ENCODE measurements at regions not wholly inside any gene's neighbourhood (a gene's known extent, or its start where the extent isn't known, plus 50 kb on each side); places are given as distances from the start of the nearest gene placed in this dataset.
A peak's percentile ranks its signal among the peaks of the same experiment; 100 is the strongest.
"Not testable (repeated sequence)": the region's sequence is repeated elsewhere in the genome, so short reads cannot be mapped to it uniquely, and the experiment has no call there.

GRCh38 chr6:130494729-130495128, 128.9 kb downstream of the TMEM200A start:
- peak; percentile 61 for DNase-seq (ENCODE audit: low read depth)

GRCh38 chr6:130500693-130501092, 134.9 kb downstream of the TMEM200A start:
- DNase-seq (ENCODE audit: low read depth) = peak; percentile 54

- peak; percentile 31 for DNase-seq (ENCODE audit: low read depth)
These were observed 137.3 kb downstream of the TMEM200A start for GRCh38 chr6:130503146-130503545.

- no peak for DNase-seq (ENCODE audit: low read depth)
These were observed 140.2 kb downstream of the TMEM200A start for GRCh38 chr6:130505808-130506598.

- not testable (repeated sequence) for DNase-seq (ENCODE audit: low read depth)
These were observed 141.3 kb downstream of the TMEM200A start for GRCh38 chr6:130507005-130507665.

DNA sequence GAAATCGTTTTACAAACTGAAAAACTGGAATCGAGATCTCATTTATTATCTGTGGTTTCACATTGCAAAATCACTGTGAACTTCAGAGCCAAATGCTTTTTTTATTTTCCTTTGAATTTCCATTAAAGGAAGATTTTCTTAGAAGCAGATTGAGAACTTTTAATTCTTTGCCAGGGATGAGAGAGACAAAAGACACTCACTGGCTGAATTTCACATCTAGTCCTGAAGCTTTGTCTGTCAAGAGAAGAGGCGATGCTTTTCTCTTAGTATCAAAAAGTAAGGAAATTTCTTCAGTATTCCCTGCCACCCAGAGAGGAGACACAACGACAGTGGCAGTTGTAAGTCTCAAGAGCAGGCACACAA, 141.8 kb downstream of the TMEM200A start:
- no peak for DNase-seq (ENCODE audit: low read depth)

DNA sequence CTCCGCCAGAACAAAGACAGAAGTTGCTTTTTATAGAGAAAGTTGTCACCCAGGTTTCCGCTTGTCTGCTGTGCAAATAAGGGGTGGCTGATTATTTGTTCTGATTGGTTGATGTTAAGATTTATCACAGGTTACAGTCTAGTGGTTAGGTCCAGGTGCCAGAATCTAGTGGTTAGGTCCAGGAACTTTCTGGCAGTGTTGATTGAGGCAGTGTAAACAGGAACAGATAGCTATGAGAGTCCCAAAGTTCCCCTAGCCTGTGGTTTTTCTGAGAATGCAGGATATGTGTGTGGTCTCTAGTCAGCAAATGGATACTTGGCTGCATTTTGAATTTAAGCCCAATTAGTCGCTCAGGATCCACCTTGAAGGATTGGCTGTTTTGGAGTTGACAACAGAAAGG, 148.0 kb downstream of the TMEM200A start:
- DNase-seq (ENCODE audit: low read depth) = no peak

DNA sequence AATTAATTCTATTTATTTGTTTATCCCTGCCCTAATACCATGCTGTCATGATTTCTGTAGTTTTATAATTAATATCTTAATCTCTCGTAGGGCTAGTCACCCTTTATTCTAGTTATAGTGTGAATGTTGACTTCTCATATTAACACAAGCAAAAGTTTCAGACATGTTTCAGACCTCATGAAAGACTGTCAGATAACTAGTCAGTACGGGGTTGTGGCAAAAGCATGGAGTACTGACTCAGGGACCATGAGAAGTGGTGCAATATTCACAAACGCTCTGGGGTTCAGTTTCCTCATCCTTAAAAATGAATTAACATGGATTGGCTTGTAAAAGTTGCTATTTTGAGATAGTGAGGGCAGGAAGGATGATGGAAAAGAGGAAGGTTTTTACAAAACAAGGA, 148.9 kb downstream of the TMEM200A start:
- no peak for DNase-seq (ENCODE audit: low read depth)

DNA sequence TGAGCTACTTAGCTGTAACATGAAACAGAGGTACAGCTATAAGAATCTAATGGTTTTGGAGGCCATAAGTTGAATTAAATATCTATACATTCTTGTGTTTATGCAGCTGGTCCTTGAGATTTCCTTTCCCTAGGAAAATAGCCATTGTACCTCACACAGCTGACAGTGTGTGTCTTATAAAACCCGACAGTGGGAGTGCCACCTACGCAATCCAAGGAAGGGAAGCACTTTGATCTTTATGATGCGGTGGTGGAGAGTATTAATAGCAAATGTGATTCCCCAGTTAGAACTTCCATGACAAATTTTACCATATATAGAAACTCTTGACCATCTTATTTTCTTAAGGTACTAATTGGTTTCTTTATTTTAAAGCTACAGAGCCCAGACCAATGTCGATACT, 149.5 kb downstream of the TMEM200A start:
- DNase-seq (ENCODE audit: low read depth) = no peak

GRCh38 chr6:130516604-130517003, 150.8 kb downstream of the TMEM200A start:
- DNase-seq (ENCODE audit: low read depth) = no peak

- DNase-seq (ENCODE audit: low read depth) = no peak
These were observed 151.7 kb downstream of the TMEM200A start for GRCh38 chr6:130517444-130517931.

DNA sequence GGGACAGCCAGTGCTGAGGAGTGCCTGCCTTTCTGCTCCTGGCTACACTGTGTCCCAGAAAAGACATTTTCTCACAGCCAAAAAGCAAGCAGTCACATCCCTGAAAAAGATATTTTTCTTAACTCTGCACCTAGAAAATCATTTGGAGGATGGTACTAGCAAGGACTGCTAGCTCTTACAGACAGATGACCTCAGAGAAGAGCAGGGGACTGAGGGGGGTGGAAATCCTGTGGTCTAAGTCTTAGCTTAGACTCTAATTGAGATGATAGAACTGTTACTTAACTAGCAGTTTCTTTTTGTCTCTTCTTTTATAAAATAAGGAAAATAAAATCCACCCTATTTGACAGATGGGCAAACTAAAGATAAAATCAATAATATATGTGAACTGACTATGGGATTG, 152.8 kb downstream of the TMEM200A start:
- DNase-seq (ENCODE audit: low read depth) = no peak

DNA sequence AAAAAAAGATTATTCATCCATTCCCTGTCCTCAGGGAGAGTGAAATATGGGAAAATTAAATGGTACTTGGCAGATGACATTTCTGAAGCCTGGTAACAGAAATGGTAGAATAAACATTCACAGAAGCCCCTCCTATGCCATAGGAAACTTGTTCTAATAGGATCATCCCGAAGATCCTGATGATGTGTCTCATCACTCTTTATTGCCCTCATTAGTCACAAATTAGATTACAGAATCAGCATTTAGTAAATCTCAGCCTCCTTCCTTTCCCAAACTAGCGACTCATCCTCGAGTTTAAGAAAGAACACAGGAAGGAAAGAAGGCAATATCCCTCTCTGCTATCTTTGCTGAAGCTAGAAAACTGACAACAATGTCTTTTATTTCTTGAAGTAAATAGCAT, 154.4 kb downstream of the TMEM200A start:
- peak; percentile 48 for DNase-seq (ENCODE audit: low read depth)

DNA sequence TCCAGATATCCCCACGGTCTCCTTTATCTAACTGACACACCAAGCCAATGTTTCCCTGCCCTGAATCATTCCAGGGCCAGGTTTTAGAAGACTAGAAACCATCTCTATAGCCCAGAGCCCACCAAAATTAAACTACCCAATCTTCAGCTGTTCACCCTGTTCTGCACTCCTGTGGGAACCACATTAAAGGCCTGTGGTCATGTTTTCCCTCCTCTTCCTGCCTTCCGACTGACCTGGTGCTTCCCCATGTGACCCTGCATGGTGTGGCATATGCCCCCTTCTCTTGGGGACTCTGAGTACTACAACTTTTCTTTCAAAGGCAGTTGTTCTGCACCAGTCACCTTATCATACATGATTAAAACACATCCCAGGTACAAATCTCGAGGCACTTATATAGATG, 155.0 kb downstream of the TMEM200A start:
- no peak for DNase-seq (ENCODE audit: low read depth)

DNA sequence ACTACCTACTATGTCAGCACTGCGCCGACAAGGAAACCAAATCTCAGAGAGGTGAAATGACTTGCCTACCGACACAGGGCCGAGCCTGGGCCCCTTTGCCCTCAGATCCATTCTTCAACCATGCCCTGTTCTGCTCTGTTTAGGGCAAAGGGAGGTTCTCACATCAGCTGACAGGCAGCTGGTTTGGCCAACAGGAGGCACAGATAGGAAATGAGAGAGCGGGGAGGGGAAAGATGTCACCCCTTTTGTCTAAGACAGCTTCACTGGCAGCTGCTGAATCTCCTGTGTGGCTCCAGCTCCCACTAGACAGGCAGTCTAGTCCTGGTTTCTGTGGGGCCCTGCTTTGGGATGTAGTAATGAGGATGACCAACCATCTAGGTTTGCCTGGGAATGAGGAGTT, 158.7 kb downstream of the TMEM200A start:
- DNase-seq (ENCODE audit: low read depth) = no peak

DNA sequence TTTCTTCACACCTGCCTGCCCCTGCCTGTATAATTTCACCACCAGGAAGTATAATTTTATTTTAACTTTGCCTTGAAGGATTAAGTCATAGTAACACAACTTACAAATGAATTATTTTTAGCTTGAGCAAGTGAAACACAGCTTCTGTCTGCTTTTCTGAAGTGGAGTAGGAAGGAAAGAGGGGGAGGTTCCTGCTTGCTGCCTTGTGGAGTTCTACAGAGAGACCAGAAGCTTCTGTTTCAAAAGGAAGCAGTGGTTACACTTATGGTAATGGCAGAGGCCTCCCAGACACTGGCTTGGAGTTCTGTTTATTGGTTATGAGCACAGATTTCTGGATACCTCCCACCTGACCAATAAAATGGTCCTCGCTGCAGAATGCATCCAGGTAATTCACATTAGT, 159.6 kb downstream of the TMEM200A start:
- DNase-seq (ENCODE audit: low read depth) = no peak

- DNase-seq (ENCODE audit: low read depth) = no peak
These were observed 160.6 kb downstream of the TMEM200A start for GRCh38 chr6:130526466-130526865.

- DNase-seq (ENCODE audit: low read depth) = no peak
These were observed 161.4 kb downstream of the TMEM200A start for GRCh38 chr6:130527173-130527572.

DNA sequence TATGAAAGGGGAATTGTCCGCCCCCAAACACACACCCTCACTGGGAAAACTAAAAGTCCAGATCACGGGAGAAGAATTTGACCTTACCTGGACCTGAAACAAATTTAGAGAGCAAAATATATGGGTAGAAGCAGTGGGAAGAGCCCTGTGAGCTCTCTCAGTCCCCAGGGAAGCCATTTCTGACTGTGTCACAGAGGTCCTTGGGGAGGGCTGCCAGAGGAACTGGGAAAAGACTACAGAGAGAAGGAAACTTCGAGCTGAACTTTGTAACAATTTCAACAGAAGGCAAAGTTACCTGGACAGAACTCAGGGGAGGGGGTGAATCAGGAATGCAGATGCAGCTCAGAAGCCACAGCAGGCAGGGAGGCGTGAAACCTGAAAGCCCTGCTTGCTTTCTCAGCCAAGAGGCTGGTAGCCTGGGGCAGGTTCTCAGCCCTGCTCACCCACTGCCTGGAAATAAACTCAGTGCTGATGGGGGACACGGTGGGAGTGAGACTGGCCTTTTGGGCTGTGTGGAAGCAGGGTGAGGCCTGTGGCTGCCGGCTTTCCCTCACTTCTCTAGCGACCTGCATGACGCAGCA, 163.8 kb downstream of the TMEM200A start:
- no peak for DNase-seq (ENCODE audit: low read depth)

DNA sequence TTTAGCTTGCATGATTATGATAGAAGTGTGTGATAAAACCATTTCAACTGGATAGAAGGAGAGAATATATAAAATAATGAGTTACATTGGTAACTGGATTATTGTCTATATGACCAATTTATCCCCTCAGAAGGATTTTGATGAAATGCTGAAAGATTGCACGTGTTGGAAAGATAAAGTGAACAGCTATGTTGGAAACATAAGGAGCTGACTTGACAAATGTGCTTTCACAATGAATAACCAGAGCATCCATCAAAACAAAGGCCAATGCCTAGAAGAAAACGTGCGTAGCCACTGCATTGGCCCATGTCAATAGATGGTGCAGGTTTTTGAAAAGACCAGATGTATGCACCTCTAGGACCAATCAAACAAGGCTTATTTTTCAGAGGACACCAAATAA, 168.8 kb downstream of the TMEM200A start:
- DNase-seq (ENCODE audit: low read depth) = no peak

- DNase-seq (ENCODE audit: low read depth) = no peak
These were observed 169.4 kb downstream of the TMEM200A start for GRCh38 chr6:130535242-130535641.

DNA sequence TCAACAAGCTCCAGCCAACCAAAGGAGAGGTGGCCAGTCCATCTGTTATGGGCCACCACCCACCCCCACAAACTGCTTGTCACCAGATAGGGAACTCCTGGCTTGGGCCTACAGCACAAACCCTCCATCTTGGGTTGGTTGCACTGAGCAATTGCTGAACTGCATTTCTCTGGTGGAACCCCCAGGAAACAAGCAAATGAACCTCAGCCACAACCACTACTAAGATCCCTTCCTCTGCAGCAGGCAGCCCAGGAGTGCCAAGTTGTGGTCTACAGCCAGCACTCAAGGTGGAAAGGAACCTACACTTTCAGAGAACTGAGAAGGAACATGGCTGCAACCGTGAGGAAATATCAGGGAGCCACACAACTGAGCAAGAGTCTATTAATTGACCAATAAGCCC, 171.6 kb downstream of the TMEM200A start:
- DNase-seq (ENCODE audit: low read depth) = no peak

- DNase-seq (ENCODE audit: low read depth) = no peak
These were observed 181.9 kb downstream of the TMEM200A start for GRCh38 chr6:130547723-130548122.
